ENCODE measurements at regions not wholly inside any gene's neighbourhood (a gene's known extent, or its start where the extent isn't known, plus 50 kb on each side); places are given as distances from the start of the nearest gene placed in this dataset.

DNA sequence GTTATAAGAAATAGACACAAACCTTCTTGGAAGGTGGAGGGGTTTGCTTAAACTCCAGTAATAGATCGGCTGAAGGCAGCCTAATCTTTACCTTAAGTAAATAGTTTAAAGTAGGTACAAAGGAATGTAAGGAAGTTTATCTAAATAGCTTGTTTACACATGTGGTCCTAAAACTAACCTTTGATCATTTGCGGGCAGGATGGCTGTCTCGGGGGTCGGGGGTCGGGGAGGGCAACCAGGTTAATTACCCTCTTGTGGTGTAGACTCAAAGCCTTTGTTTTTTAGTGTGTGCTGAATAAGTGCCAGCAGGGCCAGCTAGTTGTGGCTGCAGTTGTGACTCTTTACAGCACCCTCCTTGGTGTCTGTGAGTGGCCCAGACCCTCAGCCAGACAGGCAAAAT, 256.9 kb upstream of the SESN3 start:
- 0 out of 2 replicates have a peak overlapping the region, but pooled peaks have one; percentile 50 for H2AFZ ChIP-seq (ENCODE audit: low read depth, low read length)
- H3K79me2 ChIP-seq (ENCODE audit: low read length): no peaks in the 10 kb centered on the region
- H4K20me1 ChIP-seq (ENCODE audit: insufficient read depth, low read length): no peaks in the 10 kb centered on the region
- peaks cover 4% of the 10 kb centered on the region for H3K36me3 ChIP-seq (replicated peaks; ENCODE audit: low read depth, low read length)
- H3K4me2 ChIP-seq (ENCODE audit: low read length): peak overlapping the region; percentile 75
- H3K27ac ChIP-seq (ENCODE audit: low read length): peak overlapping the region; percentile 100
- H3K9ac ChIP-seq (ENCODE audit: low read length): peak overlapping the region; percentile 66
- TF ChIP-seq CTCF (IDR thresholded peaks at IDR 0.05; ENCODE audit: low read depth, low read length) (no peak), EZH2phosphoT487 (IDR thresholded peaks at IDR 0.05; ENCODE audit: low read depth) (no peak)
- H3K27me3 ChIP-seq (ENCODE audit: low read depth, low read length): no peaks in the 10 kb centered on the region
- H3K9me3 ChIP-seq (ENCODE audit: insufficient read depth, low read length): no peaks in the 10 kb centered on the region
- peaks cover 46% of the 10 kb centered on the region for H3K4me1 ChIP-seq (ENCODE audit: low read length)
- peak overlapping the region; percentile 9; the same call in 1 of the 2 replicates for H3K4me3 ChIP-seq (ENCODE audit: low read length)

- H3K79me2 ChIP-seq (ENCODE audit: low read length): no peaks in the 10 kb centered on the region
- peak overlapping the region; percentile 75 for H3K4me2 ChIP-seq (ENCODE audit: low read length)
- peaks cover 4% of the 10 kb centered on the region for H3K36me3 ChIP-seq (replicated peaks; ENCODE audit: low read depth, low read length)
- H4K20me1 ChIP-seq (ENCODE audit: insufficient read depth, low read length): no peaks in the 10 kb centered on the region
- peak overlapping the region; percentile 100 for H3K27ac ChIP-seq (ENCODE audit: low read length)
- H3K9me3 ChIP-seq (ENCODE audit: insufficient read depth, low read length): no peaks in the 10 kb centered on the region
- no peaks in the 10 kb centered on the region for H3K27me3 ChIP-seq (ENCODE audit: low read depth, low read length)
- H3K4me1 ChIP-seq (ENCODE audit: low read length): peaks cover 46% of the 10 kb centered on the region
- H3K4me3 ChIP-seq (ENCODE audit: low read length): peak overlapping the region; percentile 66
- H3K9ac ChIP-seq (ENCODE audit: low read length): peak overlapping the region; percentile 84
- H2AFZ ChIP-seq (ENCODE audit: low read depth, low read length): peak overlapping the region; percentile 79
- no peak for TF ChIP-seq EZH2phosphoT487 (IDR thresholded peaks at IDR 0.05; ENCODE audit: low read depth)
These were observed 256.4 kb upstream of the SESN3 start for GRCh38 chr11:95487391-95487790.

DNA sequence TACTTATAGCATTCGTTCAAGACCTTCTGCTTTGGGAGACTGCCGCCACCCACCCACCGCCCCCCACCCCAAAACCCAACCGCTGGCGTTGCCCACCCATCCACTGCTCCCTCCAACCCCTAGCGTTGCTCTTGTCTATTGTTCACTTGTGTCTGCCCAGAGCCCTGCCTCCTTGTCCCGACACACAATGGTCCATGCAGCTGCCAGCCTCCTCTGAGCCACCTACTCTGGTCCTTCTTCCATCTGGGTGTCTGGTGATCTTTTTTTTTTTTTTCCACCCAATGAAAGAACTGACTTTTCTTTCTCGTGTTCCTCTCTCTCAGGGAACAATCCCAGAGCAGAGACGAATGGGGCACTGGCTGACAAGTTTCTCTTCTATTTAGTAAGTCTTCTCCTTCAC, 256.0 kb upstream of the SESN3 start:
- H3K4me3 ChIP-seq (ENCODE audit: low read length): peak overlapping the region; percentile 66
- TF ChIP-seq CTCF (IDR thresholded peaks at IDR 0.05; ENCODE audit: low read depth, low read length) (no peak), EZH2phosphoT487 (IDR thresholded peaks at IDR 0.05; ENCODE audit: low read depth) (no peak)
- H2AFZ ChIP-seq (ENCODE audit: low read depth, low read length): peak overlapping the region; percentile 79
- peaks cover 4% of the 10 kb centered on the region for H3K36me3 ChIP-seq (replicated peaks; ENCODE audit: low read depth, low read length)
- H3K27ac ChIP-seq (ENCODE audit: low read length): peak overlapping the region; percentile 100
- H3K4me1 ChIP-seq (ENCODE audit: low read length): peaks cover 46% of the 10 kb centered on the region
- H4K20me1 ChIP-seq (ENCODE audit: insufficient read depth, low read length): no peaks in the 10 kb centered on the region
- no peaks in the 10 kb centered on the region for H3K79me2 ChIP-seq (ENCODE audit: low read length)
- H3K9ac ChIP-seq (ENCODE audit: low read length): peak overlapping the region; percentile 84
- no peaks in the 10 kb centered on the region for H3K27me3 ChIP-seq (ENCODE audit: low read depth, low read length)
- peak overlapping the region; percentile 75 for H3K4me2 ChIP-seq (ENCODE audit: low read length)
- no peaks in the 10 kb centered on the region for H3K9me3 ChIP-seq (ENCODE audit: insufficient read depth, low read length)

- peak overlapping the region; percentile 75 for H3K4me2 ChIP-seq (ENCODE audit: low read length)
- H3K36me3 ChIP-seq (replicated peaks; ENCODE audit: low read depth, low read length): peaks cover 4% of the 10 kb centered on the region
- no peaks in the 10 kb centered on the region for H3K27me3 ChIP-seq (ENCODE audit: low read depth, low read length)
- no peaks in the 10 kb centered on the region for H3K9me3 ChIP-seq (ENCODE audit: insufficient read depth, low read length)
- H3K4me3 ChIP-seq (ENCODE audit: low read length): peak overlapping the region; percentile 66; the same call in 1 of the 2 replicates
- no peaks in the 10 kb centered on the region for H3K79me2 ChIP-seq (ENCODE audit: low read length)
- H4K20me1 ChIP-seq (ENCODE audit: insufficient read depth, low read length): no peaks in the 10 kb centered on the region
- peak overlapping the region; percentile 100 for H3K27ac ChIP-seq (ENCODE audit: low read length)
- TF ChIP-seq CTCF (IDR thresholded peaks at IDR 0.05; ENCODE audit: low read depth, low read length): no peak
- no peak for TF ChIP-seq EZH2phosphoT487 (IDR thresholded peaks at IDR 0.05; ENCODE audit: low read depth)
- peak overlapping the region; percentile 84 for H3K9ac ChIP-seq (ENCODE audit: low read length)
- H3K4me1 ChIP-seq (ENCODE audit: low read length): peaks cover 46% of the 10 kb centered on the region
- H2AFZ ChIP-seq (ENCODE audit: low read depth, low read length): no peak overlapping the region
These were observed 255.5 kb upstream of the SESN3 start for GRCh38 chr11:95486466-95486865.

Data from OCI-LY3 (cell line).